AG04449 (cell line): ENCODE measurements at regions not wholly inside any gene's neighbourhood (a gene's known extent, or its start where the extent isn't known, plus 50 kb on each side); places are given as distances from the start of the nearest gene placed in this dataset.

ENCODE experiments used
- CTCF ChIA-PET: fragments of 350-600 bp; formaldehyde crosslinking; extraction: SDS; loops from one replicate; lab custom pipeline; 2021; ENCODE audit warnings: antibody characterized with exemption; lab: Yijun Ruan, JAX
- POLR2A ChIA-PET: fragments of 400-600, 350-600 bp; formaldehyde crosslinking; extraction: SDS; loops from one replicate; lab custom pipeline; 2020; ENCODE audit warnings: antibody characterized with exemption, inconsistent platforms; lab: Yijun Ruan, JAX
- DNase-seq: peaks from one replicate; pipeline ENCODE4 v3.0.0-alpha.2; 2010; ENCODE audit warnings: low read depth, low spot score
- H3K4me3 ChIP-seq: 2 replicates; pipeline ENCODE4 v1.5.1; 2011; ENCODE audit warnings: low read depth, mild to moderate bottlenecking, control low read depth, low read length
- TF ChIP-seq, protein P1 (sequence below): IDR thresholded peaks from one replicate; pipeline ENCODE4 v1.5.1; 2011; ENCODE audit warnings: mild to moderate bottlenecking, moderate library complexity, low read length, control low read depth, inconsistent platforms; ENCODE audit not compliant: insufficient read depth; ENCODE audit errors: missing control alignments

DNA sequence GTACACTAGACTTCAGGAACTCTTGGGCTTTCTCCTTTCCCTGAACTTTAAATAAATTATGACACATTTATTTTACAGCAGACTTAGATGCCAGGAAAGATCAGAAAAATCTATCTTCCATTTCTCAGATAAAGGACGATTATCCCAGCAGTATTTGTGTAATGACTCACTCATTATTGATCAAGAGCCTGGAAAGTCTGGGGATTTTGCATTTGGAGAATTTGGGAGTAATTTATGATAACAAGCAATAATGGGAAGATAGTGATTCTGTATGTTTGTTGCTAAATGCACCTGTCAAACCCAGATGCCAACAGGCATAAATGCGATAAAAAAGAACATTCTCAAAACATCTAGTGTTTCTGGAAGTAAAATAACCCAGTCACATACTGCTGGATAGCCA is 480.2 kb upstream of the ATP2B1 start:
- no peak for DNase-seq
- ChIA-PET POLR2A (no interaction called here), CTCF (no interaction called here)
- TF ChIP-seq, protein P1, sequence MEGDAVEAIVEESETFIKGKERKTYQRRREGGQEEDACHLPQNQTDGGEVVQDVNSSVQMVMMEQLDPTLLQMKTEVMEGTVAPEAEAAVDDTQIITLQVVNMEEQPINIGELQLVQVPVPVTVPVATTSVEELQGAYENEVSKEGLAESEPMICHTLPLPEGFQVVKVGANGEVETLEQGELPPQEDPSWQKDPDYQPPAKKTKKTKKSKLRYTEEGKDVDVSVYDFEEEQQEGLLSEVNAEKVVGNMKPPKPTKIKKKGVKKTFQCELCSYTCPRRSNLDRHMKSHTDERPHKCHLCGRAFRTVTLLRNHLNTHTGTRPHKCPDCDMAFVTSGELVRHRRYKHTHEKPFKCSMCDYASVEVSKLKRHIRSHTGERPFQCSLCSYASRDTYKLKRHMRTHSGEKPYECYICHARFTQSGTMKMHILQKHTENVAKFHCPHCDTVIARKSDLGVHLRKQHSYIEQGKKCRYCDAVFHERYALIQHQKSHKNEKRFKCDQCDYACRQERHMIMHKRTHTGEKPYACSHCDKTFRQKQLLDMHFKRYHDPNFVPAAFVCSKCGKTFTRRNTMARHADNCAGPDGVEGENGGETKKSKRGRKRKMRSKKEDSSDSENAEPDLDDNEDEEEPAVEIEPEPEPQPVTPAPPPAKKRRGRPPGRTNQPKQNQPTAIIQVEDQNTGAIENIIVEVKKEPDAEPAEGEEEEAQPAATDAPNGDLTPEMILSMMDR = no peak
- no peak overlapping the region for H3K4me3 ChIP-seq

DNA sequence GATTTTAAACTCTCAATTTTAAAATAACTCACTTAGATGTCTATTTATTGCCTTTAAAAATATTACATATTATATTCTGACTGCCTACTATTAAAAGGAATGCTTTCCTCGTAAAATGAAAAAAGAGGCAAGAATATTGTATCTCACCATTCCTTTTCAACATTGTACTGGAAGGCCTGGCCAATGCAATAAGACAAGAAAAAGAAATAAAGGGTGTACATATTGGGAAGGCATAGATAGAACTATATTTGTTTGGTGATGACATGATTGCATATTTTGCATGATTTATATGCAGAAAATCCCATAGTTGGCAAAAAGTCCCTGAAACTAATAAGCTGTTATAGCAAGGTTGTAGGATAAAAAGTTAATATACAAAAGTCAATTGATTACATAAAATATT is 474.6 kb upstream of the ATP2B1 start:
- ChIA-PET POLR2A (no interaction called here), CTCF (no interaction called here)
- TF ChIP-seq, protein P1 = no peak

DNA sequence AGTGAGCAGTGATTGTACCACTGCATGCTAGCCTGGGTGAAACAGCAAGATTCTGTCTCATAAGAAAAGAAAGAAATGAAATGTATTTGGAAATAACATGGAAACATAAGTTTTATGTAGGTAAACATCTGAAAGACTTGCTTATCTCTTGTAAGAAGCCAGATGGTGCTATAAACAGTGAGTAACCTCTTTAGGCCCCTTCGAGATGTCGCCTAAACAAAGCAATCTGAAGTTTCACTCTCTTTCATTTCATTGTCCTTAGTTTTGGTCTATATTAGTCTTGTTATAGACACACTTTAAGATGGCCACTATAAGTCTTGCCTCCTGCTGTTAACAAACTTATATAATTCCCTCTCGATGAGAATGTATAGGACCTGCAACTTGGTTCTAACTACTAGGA is 472.6 kb upstream of the ATP2B1 start:
- H3K4me3 ChIP-seq = no peak overlapping the region
- CTCF ChIA-PET = no interaction called here
- TF ChIP-seq, protein P1 = no peak
- POLR2A ChIA-PET = no interaction called here
- DNase-seq = no peak

More for the DNA sequence above, 474.6 kb upstream of the ATP2B1 start:
- DNase-seq = no peak
- no peak overlapping the region for H3K4me3 ChIP-seq

DNA sequence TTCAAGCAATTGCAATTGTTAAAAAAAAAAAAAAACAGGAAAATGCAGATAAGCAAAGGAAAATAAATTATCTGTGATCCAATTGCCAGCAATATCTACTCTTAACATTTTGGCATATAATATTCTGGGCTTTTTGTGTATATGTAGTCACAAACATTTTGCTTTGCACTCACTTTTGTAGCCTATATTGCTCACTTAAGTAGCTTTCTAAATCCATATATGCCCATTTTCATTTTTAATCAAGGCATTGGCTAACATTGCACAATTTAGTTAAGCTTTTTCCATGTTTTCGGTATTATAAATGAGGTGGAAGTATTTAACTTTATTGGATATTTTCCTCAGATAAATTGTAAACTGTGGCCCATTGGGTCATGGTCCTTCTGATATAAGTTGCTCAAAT is 466.3 kb upstream of the ATP2B1 start:
- TF ChIP-seq, protein P1 = no peak
- POLR2A ChIA-PET = no interaction called here
- CTCF ChIA-PET = no interaction called here
- H3K4me3 ChIP-seq = no peak overlapping the region
- DNase-seq = no peak

DNA sequence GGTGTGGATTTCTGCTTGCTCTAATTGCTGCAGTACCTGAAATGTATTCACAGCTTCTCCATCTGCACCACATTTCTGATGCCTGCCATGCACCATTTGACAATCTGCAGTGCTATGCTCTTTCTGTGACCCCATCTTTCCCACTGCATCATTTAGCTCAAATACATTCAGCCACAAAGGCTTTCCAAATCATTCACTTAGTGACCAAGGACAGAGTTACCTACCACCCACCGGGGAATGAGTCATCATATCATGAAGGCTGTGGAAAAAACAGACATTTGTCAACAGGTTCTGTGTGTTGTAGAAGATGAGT is 465.5 kb upstream of the ATP2B1 start:
- ChIA-PET CTCF (no interaction called here), POLR2A (no interaction called here)
- TF ChIP-seq, protein P1 = no peak
- DNase-seq = no peak
- no peak overlapping the region for H3K4me3 ChIP-seq

DNA sequence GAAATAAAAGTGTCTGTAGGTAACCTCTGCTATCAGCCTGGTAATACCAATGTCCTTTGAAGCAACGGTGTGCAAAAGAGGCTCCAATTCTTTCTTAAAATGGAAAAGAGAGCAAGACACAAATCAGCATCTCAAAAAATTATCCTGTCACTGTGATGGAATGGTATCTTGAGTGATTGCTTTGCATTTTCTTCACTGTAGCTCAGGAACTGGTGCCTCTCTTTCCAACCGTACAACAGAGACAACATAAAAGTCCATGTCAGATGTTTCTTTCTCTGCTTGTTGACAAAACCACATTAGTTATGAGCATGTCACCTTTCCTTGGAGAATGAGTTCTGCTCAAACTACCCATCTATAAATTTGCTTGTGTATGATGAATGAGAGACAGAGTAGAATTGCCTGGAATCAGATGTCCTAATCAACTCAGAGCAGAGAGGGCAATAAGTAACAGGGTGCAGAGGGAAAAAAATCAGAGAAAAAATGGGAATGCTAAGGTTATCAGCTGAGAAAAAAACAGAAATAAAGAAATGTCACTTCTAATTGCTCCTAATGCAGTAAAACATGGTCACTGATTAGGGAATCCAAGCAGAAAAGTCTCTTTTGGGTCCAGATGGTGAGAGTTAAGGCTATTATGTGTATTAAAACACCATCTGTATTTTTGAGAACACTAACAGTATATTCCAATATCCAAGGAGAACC is 465.0 kb upstream of the ATP2B1 start:
- DNase-seq = no peak
- ChIA-PET CTCF (no interaction called here), POLR2A (no interaction called here)
- H3K4me3 ChIP-seq = no peak overlapping the region
- TF ChIP-seq, protein P1 = no peak
